HG03439 (cell line): ENCODE measurements at regions not wholly inside any gene's neighbourhood (a gene's known extent, or its start where the extent isn't known, plus 50 kb on each side); places are given as distances from the start of the nearest gene placed in this dataset.

Source experiments
- ATAC-seq: cut with Tn5 transposase; IDR thresholded peaks from one replicate; pipeline ENCODE4 v1.9.1; 2021; ENCODE audit warnings: mild to moderate bottlenecking, moderate library complexity; ENCODE audit not compliant: unreplicated experiment

GRCh38 chr4:136865526-136865925 lies 666.8 kb downstream of the PCDH18 start:
- ATAC-seq = no peak

- peak; percentile 92 for ATAC-seq
Measured at GRCh38 chr4:136864604-136865185, 667.6 kb downstream of the PCDH18 start.

DNA sequence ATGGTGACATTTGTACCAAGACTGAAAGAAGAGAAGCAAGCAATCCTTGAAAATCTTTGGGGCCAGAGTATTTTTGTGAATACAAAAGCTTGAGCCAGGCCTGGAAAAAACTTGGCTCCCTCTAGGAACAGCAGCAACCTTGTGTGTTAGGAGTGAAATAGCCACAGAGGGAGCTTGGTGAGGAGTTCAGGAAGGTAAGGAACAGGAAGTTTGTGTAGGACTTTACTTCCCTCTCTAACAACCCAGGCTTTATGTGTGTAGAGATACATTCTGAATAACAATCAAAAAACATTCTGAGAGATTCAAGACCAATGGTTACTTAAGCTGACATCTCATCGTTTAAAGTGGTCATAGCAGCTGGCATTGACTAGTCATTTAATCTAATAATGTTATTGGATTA lies 668.5 kb downstream of the PCDH18 start:
- no peak for ATAC-seq

DNA sequence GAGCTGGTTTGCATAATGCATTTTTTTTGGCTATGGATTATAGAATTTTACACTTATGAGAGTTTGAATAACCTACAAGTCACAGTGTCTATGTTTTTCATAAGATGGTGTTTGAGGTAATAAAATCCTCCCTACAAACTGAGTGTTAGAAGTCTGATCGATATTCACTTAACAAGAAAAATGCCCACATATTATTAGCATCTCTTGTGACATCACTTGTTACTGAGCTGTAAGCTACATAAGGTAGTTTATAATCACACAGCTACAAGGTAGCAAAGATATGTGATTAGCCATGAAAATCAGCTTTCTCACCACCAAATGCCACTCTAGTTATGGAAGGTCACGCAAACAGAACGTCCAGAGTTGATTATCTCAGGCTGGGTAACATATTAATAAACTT lies 669.6 kb downstream of the PCDH18 start:
- no peak for ATAC-seq

DNA sequence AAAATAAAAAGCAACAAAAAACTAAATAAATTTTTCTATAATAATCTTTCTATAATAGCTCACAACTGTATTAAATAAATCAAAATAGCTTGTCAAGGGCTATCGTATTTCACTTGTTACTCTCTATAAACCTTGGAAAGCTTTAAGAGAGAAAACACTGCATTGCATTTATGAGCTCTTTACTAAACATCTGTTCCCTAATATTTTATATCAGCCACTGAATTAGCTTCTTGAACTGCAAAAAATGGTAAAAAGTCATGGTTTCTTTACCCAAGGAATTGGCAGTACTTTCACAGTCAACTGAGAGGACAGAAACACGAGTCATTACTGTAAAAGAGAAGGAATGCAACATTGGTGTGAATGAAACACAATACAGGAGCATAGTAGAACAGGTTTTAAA lies 671.2 kb downstream of the PCDH18 start:
- ATAC-seq = no peak

DNA sequence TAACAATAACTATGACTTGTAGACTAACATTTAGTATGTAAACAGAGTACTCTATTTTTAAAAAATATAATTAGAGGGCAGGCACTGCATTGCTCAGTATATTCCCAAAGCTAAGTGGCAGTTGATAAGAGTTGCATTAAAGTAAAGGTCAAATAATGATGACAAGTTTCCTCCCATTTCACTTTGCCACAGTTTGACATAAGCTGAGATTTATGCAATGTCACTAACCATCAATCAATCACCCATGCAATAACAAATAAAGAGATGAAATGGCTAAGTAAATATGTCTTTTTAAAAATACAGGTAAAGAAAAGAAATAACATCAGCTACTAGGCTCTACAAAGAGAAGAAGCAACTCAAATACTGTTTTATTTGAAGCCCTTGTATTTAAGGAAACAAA lies 673.4 kb downstream of the PCDH18 start:
- ATAC-seq = no peak

- no peak for ATAC-seq
Measured at GRCh38 chr4:136855886-136856285, 676.4 kb downstream of the PCDH18 start.

GRCh38 chr4:136850446-136850845 lies 681.8 kb downstream of the PCDH18 start:
- no peak for ATAC-seq

DNA sequence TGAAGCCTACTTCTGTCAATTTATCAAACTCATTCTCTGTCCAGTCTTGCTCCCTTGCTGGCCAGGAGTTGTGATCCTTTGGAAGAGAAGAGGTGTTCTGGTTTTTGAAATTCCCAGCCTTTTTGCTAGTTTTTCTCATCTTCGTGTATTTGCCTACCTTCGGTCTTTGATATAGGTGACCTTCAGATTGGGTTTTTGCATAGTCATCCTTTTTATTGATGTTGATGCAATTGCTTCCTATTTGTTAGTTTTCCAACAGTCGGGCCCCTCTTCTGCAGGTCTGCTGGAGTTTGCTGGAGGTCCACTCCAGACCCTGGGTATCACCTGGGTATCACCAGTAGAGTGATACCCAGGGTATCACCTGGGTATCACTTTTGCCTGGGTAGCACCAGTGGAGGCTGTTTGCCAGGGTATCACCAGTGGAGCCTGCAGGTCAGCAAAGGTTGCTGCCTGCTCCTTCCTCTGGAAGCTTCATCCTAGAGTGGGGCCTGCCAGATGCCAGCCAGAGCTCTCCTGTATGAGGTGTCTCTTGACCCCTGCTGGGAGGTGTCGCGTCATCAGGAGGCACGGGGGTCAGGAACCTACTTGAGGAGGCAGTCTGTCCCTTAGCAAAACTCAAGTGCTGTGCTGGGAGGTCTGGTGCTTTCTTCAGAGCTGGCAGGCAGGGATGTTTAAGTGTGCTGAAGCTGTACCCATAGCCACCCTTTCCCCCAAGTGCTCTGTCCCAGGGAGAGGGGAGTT lies 684.2 kb downstream of the PCDH18 start:
- ATAC-seq = no peak

GRCh38 chr4:136841526-136841925 lies 690.8 kb downstream of the PCDH18 start:
- ATAC-seq = no peak

- no peak for ATAC-seq
Measured at GRCh38 chr4:136838607-136839006, 693.7 kb downstream of the PCDH18 start.

DNA sequence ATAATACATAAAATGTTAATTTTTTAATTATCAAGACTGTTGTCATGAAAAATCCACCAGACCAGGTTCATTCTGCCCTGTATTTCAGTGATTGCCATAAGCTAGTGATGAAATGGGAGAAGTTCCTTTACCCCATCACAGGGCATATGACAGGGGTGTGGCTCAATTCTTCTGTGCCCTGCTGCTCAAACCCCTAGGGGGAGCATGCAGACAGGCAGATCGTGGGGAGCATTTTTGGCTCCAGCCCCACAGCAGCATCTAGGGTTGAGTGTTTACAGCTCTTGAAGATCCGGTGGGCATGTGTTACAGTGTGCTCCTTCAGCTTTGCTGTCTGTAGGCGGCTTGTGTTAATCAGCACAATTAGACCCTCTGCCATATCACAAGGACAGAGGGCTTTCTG lies 700.7 kb downstream of the PCDH18 start:
- no peak for ATAC-seq

- no peak for ATAC-seq
Measured at GRCh38 chr4:136829280-136829679, 703.0 kb downstream of the PCDH18 start.

DNA sequence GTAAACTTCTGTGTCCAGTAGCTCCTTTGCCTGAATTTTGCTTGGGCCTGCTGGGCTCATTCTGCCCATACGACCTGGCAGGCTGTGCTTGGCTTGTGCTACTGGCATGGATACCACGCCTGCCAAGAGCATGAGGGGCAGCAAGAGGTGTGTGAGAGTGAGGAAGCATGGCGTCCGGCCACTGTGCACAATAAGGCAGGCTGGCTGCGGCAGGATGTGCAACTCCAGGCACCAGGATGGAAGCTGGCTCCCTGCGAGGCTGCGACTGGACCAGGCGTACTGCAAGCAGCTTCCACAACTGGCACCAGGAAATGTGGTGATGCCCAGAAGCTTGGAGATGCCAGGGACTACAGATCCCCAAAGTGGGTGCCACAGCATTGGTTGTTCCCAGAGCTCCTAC lies 709.3 kb downstream of the PCDH18 start:
- ATAC-seq = no peak

DNA sequence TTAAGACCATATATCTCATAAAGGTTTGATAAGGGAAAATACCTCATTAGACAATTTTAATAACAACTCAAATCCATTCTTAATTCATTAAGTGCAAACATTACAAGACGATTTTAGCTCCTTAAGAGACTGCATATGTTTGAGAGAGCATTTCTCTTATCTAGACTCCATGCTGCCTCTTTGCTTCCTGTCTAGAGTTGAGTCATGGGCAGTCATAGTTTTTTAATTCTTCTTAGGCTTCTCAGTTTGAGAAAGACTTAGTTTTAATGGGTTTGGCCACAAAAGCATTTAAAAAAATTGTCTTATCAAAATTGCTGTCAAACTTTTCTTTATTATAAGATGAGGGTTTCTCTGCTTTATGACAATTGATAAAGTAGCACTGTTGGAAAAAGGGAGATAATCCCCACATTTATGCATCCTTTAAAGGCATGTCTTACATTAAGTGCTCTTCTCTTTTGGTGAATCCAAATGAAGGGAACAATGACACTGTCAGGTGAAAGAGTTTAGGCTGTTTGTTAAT lies 713.4 kb downstream of the PCDH18 start:
- ATAC-seq = no peak

DNA sequence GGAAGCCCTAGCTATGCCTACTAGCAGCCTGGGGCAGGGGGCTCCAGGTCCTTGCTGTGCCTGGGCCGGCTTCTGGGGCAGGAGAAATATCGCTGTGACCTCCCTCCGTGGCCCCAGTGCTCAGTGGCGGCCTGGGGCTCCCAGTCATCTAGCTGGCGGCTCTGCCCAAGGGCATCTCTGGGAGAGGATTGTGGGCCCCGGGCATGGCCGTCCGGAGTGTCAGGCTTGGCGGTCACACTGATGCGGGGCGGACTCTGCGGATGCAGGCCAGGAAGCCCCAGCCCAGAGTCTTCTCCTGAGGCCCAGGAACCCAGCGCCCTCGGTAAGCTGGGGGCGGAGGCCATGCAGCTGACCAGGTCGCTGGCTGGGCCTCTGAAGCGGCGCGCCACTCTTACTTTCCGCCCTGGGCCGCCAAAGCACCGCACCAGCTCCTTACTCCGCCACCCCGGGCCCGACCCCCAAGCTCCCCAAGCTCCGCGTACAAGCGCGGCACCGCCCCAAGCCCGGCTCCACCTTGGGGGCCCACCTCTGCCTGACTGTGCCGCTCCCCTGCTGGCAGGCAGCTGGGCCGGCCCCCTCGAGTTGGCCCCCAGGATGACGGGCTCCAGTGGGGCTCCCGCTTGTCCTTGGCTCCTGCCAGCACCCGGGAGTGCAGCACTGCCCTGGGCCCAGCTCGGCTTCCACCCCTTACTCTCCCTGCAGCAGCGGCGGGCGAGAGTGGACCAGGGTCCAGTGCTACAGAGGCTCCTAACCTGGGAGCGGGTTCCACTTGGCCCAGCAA lies 720.0 kb downstream of the PCDH18 start:
- no peak for ATAC-seq

DNA sequence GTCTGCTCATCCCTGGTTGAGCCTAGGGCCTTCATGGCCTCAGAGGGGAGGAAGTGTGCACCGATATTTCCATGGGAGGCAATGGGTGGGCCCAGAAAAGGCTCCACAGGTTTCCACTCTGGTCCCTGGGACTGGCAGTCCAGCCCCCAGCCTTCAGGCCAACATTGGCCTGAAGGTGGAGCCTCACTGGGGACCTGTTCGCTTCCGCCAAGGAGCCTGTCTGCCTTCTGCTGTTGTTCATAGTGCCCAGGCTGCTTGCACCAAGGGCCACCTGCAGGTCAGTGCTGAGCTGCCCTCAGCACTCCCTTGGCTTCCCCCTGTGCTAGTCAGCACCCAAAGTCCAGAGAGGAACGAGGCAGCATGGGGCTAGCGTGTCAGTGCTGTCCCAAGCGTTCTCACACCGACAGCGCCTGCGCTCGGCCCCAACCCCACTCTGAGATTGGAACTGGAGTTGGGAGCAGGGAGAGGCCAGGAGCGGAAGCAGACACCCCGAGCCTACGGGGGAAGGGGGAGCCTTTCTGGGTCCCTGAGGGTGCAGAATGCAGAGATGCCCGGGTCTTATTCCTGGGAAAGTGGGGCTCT lies 720.7 kb downstream of the PCDH18 start:
- no peak for ATAC-seq

GRCh38 chr4:136810626-136811025 lies 721.7 kb downstream of the PCDH18 start:
- no peak for ATAC-seq

DNA sequence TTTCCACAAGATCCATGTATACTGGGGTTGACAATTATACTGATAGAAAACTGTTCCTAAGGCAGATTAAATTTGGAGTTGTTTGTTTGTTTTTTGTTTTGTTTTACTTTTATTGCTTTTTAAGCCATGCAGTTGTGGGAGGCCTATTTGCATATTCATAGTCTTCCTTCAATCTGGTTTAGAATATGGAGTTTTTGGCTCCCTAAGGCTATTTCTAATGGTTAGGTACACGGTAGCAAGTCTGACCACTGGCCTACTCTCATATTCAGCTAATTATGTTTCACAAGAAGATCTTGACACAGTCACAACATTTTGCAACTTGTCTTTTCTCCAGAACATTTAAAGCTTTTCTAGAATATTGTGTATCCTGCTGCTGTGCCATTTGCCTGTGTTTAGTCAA lies 725.5 kb downstream of the PCDH18 start:
- no peak for ATAC-seq

DNA sequence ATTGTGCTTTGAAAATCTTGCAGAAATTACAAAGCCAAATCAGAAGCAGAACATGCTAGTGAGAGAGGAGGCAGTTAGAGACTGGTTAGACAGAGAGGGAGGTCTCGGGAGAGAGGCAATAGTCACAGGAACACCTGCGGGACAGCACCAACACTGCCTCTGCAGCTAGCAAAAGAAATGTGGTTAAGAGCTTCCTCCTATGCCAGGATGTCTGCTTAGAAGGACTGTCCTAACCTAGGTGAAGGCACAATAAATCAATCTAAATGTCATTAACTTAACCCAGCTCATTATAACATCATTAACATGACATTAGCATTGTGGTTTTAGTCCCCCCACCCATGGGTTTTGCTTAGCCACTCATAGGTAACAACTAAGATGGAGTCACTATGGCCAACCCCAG lies 726.7 kb downstream of the PCDH18 start:
- ATAC-seq = no peak

- ATAC-seq = no peak
Measured at GRCh38 chr4:136803433-136803832, 728.9 kb downstream of the PCDH18 start.
